HG02970 (cell line): ENCODE measurements at regions not wholly inside any gene's neighbourhood (a gene's known extent, or its start where the extent isn't known, plus 50 kb on each side); places are given as distances from the start of the nearest gene placed in this dataset.
"Not testable (repeated sequence)": the region's sequence is repeated elsewhere in the genome, so short reads cannot be mapped to it uniquely, and the experiment has no call there.

Experiments
- ATAC-seq: cut with Tn5 transposase; IDR thresholded peaks from one replicate; pipeline ENCODE4 v1.9.1; 2021; ENCODE audit warnings: mild to moderate bottlenecking, moderate library complexity, moderate number of reproducible peaks; ENCODE audit not compliant: unreplicated experiment, low FRiP score

DNA sequence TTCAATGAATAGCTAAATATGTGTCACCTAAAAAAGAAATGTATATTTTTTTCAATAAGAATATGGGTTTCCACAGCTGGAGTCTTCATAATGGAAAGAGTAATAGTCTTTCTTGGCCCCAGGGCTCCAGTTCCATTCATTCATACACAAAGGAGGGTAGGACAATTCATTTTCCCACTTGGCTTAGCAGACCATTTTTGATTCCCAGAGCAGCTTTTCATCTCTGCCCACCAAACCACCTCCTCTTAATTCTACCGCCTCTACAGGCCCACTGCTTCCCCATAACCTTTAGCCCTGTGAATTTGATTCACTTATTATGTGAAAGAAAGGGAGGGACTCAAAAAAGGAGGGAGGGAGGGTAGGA is 129.9 kb upstream of the PAK3 start:
- ATAC-seq: no peak

DNA sequence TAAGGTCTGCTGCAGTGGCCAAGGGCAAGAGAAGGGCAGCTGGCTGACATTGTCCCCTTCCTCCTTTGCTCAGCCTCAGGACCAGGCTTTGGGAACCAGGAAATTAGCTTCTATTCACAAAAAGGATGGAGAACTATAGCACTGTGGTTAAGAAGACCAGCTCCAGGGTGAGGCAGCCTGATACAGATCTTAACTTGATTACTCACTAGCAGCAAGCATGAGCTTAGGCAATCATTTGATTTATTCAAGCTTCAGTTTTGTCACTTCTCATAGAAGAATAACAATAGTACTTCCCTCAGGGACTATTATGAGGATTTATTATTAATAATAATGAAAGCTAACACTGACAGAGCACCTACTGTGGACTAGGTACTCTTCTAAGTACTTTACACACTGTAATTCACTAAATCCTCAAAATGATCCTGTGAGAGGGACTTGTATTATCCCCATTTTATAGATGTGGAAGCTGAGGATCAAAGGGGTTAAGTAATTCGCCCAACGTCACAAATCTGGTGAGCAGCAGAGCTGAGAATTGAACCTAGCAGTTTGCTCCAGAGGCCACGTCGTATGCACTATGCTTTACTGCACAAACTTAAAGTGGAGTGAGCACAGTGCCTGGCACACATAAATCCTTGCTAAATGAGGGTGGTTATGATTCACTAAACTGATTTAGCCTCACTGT is 130.4 kb upstream of the PAK3 start:
- ATAC-seq: no peak

DNA sequence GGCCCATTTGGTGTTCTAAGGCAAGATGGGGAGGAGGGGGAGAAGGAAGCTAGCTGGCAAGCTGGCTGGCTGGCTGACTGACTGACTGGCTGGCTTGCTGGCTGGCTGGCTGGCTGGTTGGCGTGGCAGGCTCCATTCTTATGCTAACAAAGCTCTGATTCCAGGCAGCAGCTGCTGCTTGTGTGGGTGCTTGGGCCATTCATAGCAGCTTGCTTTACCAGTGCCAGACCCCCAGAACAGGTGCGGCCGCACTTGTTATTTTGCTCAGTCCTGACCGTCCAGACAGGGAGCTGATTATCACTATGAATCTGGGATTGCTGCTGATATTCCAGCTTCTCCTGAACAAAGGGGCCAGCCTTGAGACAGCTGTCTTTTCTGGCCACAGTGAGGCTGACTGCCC is 131.2 kb upstream of the PAK3 start:
- ATAC-seq: no peak

DNA sequence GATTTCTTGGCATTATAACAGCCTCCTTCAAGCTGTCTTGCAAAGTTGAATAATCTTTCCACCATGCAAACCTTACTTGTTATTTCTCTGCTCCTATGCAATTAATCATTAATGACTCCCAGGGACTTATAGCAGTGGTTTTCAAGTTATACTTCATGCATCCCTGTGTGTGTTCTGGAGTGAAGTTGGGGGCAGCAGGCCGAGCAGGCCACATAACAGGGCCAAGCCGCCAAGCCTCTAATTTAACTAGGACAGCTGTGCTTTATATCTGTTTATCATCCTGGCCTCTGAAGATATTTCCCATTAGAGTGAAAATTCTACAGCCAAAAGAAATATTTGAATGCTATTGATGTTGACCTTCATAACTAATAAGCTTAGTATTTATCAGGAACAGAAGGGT is 133.5 kb upstream of the PAK3 start:
- no peak for ATAC-seq

DNA sequence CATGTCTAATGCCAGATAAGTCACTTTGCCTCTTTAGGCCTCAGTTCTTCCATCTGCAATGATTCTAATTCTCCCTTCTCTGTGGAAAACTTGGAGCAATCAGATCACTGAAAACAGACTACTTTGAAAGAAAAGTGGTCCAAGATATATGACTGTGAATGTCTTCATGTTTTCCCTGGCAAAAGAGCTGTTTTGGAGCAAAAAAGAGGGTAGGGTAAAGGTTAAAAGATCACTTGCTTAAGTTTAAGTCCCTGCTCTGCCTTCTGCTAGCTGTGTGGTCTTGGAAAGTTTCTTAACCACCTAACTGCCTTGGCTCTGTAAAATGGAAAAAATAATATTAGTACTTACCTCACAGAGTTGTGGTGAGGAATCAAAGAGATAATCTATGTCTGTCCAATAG is 140.3 kb upstream of the PAK3 start:
- ATAC-seq: no peak

DNA sequence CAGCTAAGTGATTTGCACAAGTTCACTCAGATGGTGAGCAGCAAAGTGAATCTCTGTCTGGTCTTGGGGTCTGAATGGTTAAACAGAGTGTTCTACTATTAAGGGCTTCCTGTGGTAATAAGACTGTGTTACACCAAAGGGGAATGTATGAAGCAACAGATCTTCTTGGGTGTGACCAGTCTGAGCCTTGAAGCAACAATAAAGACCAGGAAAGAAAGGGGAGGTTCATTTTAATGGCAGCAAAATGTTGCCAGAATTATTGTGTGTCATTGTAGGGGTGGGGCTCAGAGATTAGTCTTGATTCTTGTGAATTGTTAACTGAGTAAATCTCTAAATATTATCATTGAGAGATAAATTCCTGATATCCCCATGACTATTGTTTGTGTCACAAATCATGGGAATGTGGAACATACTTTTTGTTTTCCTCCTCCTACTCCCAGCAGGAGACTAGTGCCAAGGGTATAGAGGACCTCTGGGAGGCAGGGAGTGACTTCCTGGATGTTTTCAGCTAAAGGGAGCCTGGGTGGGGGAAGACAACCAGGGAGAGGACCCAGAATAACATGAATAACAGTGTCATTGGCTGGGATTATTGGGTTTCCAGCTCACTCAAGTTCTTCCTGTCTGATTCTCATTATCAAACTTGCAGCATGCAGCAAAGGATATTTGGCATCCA is 141.4 kb upstream of the PAK3 start:
- no peak for ATAC-seq

DNA sequence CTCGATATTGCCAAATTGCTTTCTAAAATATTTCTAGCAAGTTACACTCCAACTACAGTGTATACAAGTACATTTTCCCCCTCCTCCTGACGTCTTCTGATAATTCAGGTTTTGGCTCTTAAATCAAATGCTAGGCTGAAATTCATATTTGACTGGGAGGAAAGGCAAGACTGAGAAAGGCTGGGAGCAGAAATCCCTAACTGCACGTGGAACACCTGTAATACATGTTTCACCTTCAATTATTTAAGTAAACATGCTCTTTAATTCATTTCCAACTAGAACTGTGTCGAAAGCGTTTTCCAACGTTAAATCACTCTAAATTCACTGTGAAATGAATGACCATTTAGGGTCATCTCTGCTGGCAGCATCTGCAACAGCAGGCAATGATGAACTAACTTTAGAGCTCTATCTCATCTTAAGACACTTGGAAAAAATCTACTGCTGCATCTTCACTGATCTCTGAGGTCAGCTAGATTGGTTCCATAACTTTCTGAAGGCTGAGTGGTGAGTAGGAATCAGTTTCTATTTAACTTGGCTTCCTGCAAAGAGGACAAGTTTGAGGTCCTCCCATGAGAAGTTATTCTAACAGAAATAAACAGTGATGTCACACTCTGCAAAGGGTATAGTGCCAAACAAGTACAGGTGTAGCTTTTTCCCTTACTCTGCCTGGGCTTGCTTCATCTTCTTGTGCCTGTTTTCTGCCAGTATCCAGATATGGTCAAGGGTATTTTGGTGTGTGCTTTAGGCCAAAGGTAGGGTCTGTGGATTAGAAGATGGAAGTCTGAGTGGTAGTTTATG is 144.3 kb upstream of the PAK3 start:
- no peak for ATAC-seq

DNA sequence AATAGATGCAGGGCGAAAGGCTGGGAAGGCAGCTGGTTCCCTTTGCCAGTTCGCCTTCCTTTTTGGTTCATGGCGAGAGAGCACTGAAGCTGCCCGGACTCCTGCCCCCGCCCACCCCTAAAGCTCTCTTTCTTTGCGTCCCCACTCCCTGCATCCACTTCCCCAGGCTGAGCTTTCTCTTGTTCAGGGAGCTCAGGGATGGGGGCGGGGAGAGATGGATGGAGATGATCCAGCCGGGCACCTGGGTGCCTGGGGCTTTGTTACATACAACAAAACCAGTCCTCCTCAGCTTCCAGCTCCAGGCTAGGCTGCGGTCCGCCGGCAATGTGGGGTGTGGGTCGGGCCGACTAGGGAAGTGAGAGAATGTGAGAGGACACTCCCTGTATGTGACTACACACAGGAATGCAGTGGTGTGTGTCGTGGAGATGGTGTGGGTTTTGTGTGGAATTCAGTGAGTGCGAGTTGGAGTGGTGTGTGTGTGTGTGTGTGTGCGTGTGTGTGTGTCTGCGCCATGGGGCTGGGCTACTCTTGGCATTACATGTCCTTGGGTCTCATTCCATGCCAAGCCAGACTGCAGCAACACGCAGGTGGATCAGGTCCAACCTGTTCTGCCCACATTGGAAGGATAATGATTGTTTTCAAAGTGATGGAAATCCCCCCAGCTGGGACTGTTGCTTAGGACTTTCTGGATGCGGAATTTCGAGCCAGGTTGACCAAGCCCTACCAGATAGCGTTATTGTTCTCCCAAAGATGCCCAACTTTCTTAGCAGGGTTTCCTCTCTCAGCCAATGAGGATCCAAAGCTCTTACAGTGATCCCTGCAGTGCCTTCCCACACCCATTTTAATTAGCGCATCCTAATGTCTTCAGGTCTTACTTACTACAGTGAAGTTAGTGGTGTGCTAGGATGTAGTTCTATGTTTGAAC is 149.4 kb upstream of the CHRDL1 start:
- no peak for ATAC-seq

DNA sequence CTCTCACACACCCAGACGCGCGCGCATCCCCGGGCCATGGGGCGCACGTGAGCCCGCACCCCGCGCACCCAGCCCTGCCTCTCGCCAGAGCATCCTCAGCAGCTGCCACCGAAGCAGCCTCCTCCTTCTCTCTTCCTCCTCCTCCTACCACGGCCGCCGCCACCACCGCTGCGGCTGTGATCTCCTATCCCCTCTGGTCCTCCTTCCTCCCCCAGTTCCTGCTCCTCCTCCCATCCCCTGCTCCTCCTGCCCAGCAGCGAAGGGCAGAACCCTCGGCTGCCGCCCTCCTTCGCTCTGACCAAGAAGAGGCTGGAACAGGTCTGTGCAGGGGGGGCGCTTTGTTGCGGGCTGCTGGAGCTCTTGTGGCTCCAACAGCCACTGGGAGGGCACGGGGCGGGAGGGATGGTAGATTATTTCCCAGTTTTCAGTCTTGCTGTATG is 148.7 kb upstream of the CHRDL1 start:
- ATAC-seq: no peak

DNA sequence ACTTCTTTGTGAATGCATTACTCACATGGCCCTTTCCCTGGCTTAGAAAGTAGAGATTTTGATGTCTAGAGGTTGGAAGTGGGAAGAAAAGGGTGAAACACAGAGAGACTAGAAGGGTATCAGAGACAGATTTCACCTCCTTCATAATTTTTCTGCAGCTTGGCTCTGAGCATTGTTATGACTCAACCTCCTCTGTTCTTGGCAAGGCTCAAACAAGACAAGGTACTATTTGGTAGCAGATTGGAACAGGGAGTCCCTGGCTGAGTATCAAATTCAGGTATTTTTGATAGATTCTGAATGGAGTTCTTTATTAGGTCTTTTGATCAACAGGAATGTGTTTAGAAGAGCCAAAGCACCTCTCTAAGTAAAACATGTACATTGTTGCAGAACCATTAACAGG is 146.3 kb upstream of the CHRDL1 start:
- ATAC-seq: no peak

DNA sequence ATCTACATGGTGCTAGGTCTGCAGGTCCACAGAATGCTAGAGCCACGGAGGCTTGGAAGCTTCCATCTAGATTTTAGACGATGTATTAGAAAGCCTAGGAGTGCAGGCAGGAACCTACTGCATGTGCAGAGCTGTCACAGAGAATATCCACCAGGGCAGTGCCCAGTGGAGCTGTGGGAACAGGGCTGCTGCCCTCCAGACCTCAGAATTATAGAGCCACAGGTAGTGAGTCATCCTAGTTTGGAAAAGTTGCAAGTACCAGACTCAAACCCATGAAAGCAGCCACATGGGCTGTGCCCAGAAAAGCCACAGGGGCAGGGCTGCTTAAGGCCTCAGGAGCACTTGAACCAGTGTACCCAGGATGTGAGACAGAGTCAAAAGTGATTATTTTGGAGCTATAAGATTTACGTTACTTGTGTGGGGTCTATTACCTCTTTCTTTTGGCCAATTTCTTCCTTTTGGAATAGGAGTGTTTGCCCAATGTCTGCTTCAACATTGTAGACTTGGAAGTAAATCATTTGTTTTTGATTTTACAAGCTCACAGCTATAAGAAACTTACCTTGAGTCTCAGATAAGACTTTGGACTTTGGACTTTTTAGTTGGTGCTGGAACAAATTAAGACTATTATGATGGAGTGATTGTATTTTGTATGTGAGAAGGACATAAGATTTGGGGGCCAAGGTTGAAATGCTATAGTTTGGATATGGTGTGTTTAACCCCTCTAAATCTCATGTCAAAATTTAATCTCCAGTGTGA is 143.5 kb upstream of the CHRDL1 start:
- no peak for ATAC-seq

DNA sequence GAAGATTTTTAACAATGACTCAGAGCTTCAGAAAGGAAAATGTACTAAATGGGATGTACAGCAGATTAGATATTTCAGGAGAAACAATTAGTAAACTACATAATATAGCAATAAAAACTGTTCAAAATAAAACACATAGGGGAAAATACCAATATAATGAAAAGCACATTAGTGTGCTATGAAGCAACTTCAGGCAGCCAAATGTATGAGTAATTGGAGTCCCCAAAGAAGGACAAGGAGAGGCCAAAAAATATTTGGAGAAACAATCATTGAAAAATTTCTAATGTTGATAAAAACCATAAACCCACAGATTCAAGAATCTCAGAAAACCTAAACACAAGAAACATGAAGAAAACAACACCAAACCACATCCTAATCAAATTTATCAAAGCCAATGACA is 129.3 kb upstream of the CHRDL1 start:
- no peak for ATAC-seq

DNA sequence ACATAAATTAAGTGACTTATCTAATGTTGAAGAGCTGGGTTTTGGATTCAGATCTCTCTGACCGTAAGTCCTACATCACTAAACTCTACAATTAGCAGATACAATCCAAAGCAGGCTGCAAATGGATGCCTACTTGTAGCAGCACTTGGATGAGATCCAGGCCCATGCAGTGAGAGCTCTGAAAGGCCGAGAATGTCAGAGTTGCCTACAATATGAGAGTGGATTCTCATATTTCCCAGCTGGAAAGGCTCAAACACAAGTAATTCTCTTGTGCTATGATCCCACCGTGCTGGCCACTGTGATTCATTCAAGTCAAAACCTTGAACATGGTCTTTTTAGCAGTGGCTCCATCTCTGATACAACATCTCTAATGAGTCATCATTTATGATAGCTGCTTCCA is 125.4 kb upstream of the CHRDL1 start:
- ATAC-seq: no peak

DNA sequence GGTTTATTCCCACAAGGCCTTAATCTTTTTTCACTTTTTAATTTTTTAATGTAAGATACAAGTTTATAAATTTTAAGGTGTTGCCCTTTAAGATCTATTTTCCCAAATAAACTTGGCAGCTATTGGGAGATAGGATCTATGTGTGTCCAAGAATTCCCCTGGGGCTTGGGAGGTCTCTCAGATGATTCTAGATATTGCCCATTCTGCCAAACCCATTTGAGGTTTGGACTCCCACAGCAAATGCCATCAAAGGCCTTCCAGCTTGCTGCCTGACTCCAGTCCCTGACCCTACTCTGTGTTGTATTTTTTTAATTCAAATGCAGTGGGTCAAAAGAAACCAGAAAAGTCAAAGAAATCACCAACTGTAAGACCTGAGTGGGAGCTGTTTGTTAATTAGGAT is 120.0 kb upstream of the CHRDL1 start:
- no peak for ATAC-seq

DNA sequence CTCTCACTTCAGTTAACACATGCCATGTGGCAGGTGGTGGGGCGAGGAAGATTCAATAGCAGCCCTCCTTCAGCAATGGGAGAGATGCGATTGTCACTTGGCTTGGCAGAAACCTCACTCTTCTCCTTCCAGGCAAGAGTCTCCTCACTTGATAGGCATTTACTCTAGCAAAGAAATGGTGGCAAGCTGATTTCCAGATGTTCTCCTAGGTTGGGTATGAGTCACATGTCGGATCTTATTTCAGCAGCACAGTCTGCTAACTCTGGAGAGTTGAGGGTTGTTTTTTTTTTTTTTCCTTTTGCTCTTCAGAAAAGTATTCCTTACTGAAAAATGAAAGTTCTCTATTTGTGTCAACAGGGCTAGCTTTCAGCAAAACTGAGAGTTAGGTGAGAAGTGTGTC is 119.5 kb upstream of the CHRDL1 start:
- no peak for ATAC-seq

DNA sequence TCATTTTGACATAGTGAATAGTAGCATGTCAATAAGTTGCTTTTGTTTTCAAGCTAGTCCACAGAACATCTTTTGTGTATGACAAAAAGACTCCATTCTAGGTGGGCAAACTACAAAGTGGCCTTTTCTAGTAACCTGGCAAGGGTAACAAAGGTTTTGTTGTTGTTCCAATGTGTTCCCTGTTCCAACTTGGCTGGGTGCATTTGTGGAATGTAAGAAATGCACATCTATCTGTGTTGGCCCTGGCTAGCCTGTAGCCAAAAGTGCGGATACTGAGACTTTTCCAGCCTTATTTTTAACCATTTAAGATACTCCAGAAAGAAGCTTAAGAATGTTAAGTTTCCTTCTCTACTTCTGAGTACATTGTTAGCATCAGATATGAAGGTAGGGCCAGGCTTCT is 118.7 kb upstream of the CHRDL1 start:
- no peak for ATAC-seq

DNA sequence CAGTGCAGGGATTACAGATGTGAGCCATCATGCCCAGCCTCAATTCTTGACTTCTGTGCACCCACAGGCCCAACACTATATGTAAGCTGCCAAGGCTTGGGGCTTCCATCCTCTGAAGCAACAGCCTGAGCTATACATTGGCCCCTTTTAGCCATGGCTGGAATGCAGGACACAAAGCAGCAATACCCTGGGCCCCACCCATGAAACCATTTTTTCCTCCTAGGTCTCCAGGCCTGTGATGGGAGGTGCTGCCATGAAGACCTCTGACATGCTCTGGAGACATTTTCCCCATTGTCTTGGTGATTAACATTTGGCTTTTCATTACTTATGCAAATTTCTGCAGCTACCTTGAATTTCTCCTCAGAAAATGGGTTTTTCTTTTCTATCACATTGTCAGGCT is 109.1 kb upstream of the CHRDL1 start:
- ATAC-seq: not testable (repeated sequence)

DNA sequence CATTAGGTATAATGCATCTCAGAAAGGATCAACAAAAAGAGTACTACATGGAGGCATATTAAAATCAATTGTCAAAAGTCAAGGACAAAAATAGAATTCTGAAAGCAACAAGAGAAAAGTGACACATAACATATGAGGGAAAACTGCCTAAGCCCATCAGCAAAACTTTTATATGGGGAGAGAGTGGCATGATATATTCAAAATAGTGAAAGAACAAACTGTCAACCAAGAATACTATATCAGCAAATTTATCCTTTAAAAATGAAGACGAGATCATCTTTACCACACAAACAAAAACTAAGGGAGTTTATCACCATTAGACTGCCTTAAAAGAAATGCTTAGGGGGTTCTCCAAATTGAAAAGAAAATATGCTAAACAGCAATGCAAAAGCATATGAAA is 86.4 kb upstream of the CHRDL1 start:
- ATAC-seq: no peak

DNA sequence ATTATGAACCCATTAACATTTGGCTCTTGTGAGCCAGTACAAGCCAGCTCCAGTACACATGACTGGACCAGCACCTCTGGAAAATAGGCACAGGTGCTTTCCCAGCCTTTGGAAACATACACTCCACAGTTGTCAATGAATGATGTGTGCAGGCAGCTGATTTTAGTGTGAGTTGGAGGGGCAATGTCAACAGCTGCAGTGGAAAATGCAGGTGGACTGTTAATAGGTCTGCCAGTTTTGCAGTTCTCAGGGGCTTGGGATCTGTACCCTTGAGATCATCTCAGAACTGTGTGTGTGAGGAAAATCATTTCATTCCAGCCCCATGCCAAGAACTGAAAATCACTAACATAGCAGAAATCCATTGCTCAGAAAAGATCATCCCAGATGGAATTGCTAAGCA is 81.7 kb upstream of the CHRDL1 start:
- ATAC-seq: no peak

DNA sequence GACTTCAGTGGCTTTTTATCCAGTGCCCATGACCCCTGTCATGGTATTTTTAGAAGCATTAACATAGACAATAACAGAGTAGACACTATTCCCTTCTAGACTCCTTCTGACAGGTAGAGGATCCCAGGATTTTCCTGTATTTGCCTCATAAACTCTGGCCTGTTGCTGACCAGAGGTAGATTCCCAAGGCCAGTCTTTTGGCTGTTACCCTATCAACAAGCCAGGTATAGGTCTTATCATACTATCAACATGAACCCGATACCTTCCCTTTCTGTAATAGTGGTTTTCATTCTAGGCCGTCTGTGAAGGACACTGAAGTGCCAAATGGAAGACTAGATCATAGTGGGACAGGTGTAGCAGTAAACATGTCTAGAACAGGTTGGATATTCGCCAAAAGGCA is 76.2 kb upstream of the CHRDL1 start:
- ATAC-seq: no peak
